Ishikawa (cell line): ENCODE measurements at regions not wholly inside any gene's neighbourhood (a gene's known extent, or its start where the extent isn't known, plus 50 kb on each side); places are given as distances from the start of the nearest gene placed in this dataset.

Source experiments
- CEBPB ChIP-seq: IDR thresholded peaks from 2 replicates; pipeline ENCODE4 v1.6.1; 2012
- CREB1 ChIP-seq: IDR thresholded peaks from 2 replicates; pipeline ENCODE4 v1.6.1; 2012; ENCODE audit warnings: low read depth
- EGR1 ChIP-seq: IDR thresholded peaks from 2 replicates; pipeline ENCODE4 v1.6.1; 2012
- EP300 ChIP-seq: IDR thresholded peaks from 2 replicates; pipeline ENCODE4 v1.6.1; 2012; ENCODE audit warnings: borderline replicate concordance
- FOXM1 ChIP-seq: IDR thresholded peaks from 2 replicates; pipeline ENCODE4 v1.6.1; 2012; ENCODE audit warnings: low read depth, borderline replicate concordance
- NFIC ChIP-seq: IDR thresholded peaks from 2 replicates; pipeline ENCODE4 v1.6.1; 2012
- RAD21 ChIP-seq: IDR thresholded peaks from 2 replicates; pipeline ENCODE4 v1.6.1; 2012; ENCODE audit warnings: low read depth
- TAF1 ChIP-seq: IDR thresholded peaks from 2 replicates; pipeline ENCODE4 v1.6.1; 2012; ENCODE audit warnings: low read depth, mild to moderate bottlenecking
- TCF12 ChIP-seq: IDR thresholded peaks from 2 replicates; pipeline ENCODE4 v1.6.1; 2012; ENCODE audit warnings: low read depth
- TEAD4 ChIP-seq: IDR thresholded peaks from 2 replicates; pipeline ENCODE4 v1.6.1; 2012
- YY1 ChIP-seq: IDR thresholded peaks from 2 replicates; pipeline ENCODE4 v1.6.1; 2012; ENCODE audit warnings: low read depth
- ZBTB7A ChIP-seq: IDR thresholded peaks from 2 replicates; pipeline ENCODE4 v1.6.1; 2012; ENCODE audit warnings: low read depth
- TF ChIP-seq, protein P1 (sequence below): IDR thresholded peaks from 2 replicates; pipeline ENCODE4 v1.6.1; 2012; ENCODE audit warnings: low read depth, mild to moderate bottlenecking
- TF ChIP-seq, protein P2 (sequence below): IDR thresholded peaks from 2 replicates; pipeline ENCODE4 v1.6.1; 2012
- TF ChIP-seq, protein P3 (sequence below): IDR thresholded peaks from 2 replicates; pipeline ENCODE4 v1.6.1; 2012

DNA sequence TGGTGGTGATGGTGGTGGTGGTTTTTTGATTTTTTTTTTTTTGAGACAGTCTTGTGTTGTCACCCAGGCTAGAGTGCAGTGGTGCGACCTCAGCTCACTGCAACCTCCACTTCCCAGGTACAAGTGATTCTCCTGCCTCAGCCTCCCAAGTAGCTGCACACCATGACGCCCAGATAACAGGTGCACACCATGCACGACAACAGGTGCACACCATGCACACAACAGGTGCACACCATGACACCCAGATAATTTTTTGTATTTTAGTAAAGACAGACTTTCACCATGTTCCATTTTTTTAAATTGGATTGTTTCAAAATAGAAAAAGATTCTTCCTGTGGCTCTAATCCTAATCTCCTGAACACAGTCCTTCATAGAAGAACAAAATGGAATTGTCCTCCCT is 257.9 kb downstream of the ALDH8A1 start:
- TF ChIP-seq CREB1 (no peak), TEAD4 (no peak), TAF1 (no peak), FOXM1 (no peak), TCF12 (no peak), YY1 (no peak), CEBPB (no peak), NFIC (no peak), ZBTB7A (no peak), RAD21 (no peak), EP300 (no peak)
- TF ChIP-seq, protein P1, sequence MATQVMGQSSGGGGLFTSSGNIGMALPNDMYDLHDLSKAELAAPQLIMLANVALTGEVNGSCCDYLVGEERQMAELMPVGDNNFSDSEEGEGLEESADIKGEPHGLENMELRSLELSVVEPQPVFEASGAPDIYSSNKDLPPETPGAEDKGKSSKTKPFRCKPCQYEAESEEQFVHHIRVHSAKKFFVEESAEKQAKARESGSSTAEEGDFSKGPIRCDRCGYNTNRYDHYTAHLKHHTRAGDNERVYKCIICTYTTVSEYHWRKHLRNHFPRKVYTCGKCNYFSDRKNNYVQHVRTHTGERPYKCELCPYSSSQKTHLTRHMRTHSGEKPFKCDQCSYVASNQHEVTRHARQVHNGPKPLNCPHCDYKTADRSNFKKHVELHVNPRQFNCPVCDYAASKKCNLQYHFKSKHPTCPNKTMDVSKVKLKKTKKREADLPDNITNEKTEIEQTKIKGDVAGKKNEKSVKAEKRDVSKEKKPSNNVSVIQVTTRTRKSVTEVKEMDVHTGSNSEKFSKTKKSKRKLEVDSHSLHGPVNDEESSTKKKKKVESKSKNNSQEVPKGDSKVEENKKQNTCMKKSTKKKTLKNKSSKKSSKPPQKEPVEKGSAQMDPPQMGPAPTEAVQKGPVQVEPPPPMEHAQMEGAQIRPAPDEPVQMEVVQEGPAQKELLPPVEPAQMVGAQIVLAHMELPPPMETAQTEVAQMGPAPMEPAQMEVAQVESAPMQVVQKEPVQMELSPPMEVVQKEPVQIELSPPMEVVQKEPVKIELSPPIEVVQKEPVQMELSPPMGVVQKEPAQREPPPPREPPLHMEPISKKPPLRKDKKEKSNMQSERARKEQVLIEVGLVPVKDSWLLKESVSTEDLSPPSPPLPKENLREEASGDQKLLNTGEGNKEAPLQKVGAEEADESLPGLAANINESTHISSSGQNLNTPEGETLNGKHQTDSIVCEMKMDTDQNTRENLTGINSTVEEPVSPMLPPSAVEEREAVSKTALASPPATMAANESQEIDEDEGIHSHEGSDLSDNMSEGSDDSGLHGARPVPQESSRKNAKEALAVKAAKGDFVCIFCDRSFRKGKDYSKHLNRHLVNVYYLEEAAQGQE, result no peak
- TF ChIP-seq, protein P2, sequence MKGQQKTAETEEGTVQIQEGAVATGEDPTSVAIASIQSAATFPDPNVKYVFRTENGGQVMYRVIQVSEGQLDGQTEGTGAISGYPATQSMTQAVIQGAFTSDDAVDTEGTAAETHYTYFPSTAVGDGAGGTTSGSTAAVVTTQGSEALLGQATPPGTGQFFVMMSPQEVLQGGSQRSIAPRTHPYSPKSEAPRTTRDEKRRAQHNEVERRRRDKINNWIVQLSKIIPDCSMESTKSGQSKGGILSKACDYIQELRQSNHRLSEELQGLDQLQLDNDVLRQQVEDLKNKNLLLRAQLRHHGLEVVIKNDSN, result no peak
- TF ChIP-seq, protein P3, sequence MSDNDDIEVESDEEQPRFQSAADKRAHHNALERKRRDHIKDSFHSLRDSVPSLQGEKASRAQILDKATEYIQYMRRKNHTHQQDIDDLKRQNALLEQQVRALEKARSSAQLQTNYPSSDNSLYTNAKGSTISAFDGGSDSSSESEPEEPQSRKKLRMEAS, result no peak

DNA sequence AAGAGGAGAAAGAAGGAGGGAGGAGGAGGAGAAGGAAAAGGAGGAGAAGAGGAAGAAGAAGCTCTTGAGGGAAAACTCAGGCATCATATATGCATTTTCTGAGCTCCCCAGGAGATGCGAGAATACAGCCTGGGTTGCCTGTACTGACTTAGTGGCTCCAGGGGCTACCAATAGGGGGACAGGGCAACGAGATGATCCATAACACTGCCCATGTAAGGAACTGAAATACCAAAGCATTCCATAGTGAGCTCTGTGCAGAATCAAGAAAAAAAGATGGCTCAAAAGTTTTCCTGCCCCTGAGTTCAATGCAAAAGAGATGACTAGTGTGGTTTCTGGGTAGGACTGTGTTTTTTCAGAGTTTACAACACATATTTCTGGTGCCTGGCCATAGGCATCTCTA is 258.7 kb downstream of the ALDH8A1 start:
- TF ChIP-seq CEBPB, result no peak
- TF ChIP-seq CREB1, result no peak
- no peak for TF ChIP-seq FOXM1
- TF ChIP-seq ZBTB7A, result no peak
- no peak for TF ChIP-seq TCF12
- TF ChIP-seq EP300, result no peak
- no peak for TF ChIP-seq RAD21
- TF ChIP-seq, protein P1, result no peak

DNA sequence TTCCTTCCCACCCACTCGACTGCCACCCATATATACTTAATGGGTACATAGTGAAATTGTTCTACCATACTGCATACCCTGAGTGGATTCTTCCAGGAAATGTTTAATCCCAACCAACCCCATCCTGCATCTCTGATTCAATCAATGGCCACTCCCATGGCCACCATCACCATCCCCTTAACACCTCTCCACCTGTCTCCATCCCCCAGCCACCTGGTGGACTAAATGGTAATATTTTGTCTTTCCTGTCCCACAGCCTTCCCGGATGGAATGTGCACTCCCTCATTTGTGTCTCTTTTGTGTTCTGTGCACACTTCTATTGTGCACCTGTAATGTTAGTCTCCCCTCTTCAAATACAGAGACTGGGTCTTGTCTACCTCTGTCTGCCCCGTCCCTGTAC is 259.9 kb downstream of the ALDH8A1 start:
- TF ChIP-seq CEBPB (no peak), CREB1 (no peak)

DNA sequence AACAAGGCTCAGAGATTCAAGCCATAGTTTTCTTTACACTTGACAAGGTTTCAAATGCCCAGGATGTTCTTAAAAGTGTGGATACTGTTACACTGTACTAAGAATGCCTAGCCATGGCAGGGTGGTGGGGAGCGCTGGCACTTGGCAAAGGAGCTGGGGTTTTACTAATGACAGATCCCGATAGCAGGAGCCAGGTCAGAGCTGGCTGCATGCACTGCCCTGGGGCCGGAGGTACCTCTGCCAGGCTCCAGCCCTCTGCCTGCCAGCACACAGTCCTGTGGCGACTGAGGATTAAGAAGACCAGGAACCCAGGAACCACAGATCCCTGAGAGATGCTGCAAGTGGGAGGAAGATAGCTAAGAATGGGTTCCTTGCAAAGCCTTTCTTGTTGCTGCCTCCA is 260.3 kb downstream of the ALDH8A1 start:
- TF ChIP-seq YY1 (no peak), NFIC (no peak), EP300 (no peak), CEBPB (no peak), RAD21 (no peak), EGR1 (no peak), ZBTB7A (no peak), TAF1 (no peak), FOXM1 (no peak), CREB1 (no peak), TEAD4 (no peak), TCF12 (no peak)
- TF ChIP-seq, protein P2, result no peak
- TF ChIP-seq, protein P3, result no peak
- TF ChIP-seq, protein P1, result no peak

DNA sequence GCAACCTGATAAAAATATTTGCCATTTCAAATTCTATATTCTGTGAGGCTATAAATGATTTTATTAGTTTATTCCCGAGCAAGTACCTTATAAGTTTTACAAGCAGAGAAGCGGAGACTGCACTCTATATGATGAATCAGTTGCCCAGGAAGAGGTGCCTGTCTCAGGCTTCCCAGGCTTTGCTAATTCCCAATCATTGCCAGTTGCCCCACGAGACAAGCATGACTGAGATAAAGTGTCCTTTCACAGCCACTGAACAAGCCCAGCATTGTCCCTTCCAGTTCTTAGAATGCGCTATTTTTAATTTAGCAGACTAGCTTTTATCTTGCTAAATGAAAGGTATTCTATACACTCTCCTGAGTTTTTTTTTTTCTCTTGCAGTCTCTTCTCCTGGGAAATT is 260.7 kb downstream of the ALDH8A1 start:
- TF ChIP-seq TAF1 (no peak), NFIC (no peak), EP300 (no peak), TEAD4 (no peak), ZBTB7A (no peak), CEBPB (no peak), CREB1 (no peak), TCF12 (no peak), RAD21 (no peak), FOXM1 (no peak), YY1 (no peak), EGR1 (no peak)
- TF ChIP-seq, protein P2, result no peak
- TF ChIP-seq, protein P3, result no peak
- TF ChIP-seq, protein P1, result no peak
